Panc1 (cell line): ENCODE measurements at regions not wholly inside any gene's neighbourhood (a gene's known extent, or its start where the extent isn't known, plus 50 kb on each side); places are given as distances from the start of the nearest gene placed in this dataset.

Source experiments
- ATAC-seq: fragments of 200-7000 bp; cut with Tn5 transposase; 2 replicates; pipeline ENCODE4 v1.9.1; 2020; ENCODE audit warnings: mild to moderate bottlenecking, moderate library complexity
- BruUV-seq: library from RNA; stranded (reverse); fragments of 400-500 nt; replicated peaks from 2 replicates; lab custom pipeline; 2021; lab: Mats Ljungman, UMichigan
- CTCF ChIA-PET: fragments of 300-600 bp; sonication (Branson Sonifier 250); formaldehyde crosslinking; loops from one replicate; lab custom pipeline; 2022; ENCODE audit warnings: antibody characterized with exemption; lab: Charles Lee
- POLR2A ChIA-PET: fragments of 300-600 bp; sonication (Branson Sonifier 250); formaldehyde crosslinking; loops from one replicate; lab custom pipeline; 2022; ENCODE audit warnings: antibody characterized with exemption; lab: Charles Lee
- DNase-seq: peaks from one replicate; pipeline ENCODE4 v3.0.0-alpha.2; 2010; ENCODE audit warnings: low read depth, low spot score
- H3K27ac ChIP-seq: 2 replicates; pipeline ENCODE4 v1.5.1; 2011; ENCODE audit warnings: mild to moderate bottlenecking, low read length, inconsistent platforms
- H3K27me3 ChIP-seq: fragments of 200-500 bp; sonication (Bioruptor generic); 2 replicates; pipeline ENCODE4 v1.6.0; 2014; ENCODE audit warnings: low read length, inconsistent platforms; ENCODE audit not compliant: control insufficient read depth, insufficient read depth
- H3K36me3 ChIP-seq: fragments of 200-500 bp; sonication (Bioruptor generic); 2 replicates; pipeline ENCODE4 v1.5.1; 2014; ENCODE audit warnings: inconsistent platforms, mild to moderate bottlenecking, low read length, moderate library complexity; ENCODE audit not compliant: control insufficient read depth, insufficient read depth
- H3K4me1 ChIP-seq: 2 replicates; pipeline ENCODE4 v1.5.1; 2011; ENCODE audit warnings: inconsistent platforms, mild to moderate bottlenecking, low read length, moderate library complexity; ENCODE audit not compliant: control insufficient read depth, insufficient read depth
- H3K4me3 ChIP-seq, 2 experiments: 2 replicates each; pipeline ENCODE4 v1.5.1; 2011 to 2012; ENCODE audit warnings: low read depth in 2 of 2, low read length in 2 of 2, mild to moderate bottlenecking in 2 of 2, inconsistent platforms in 1 of 2, moderate library complexity in 1 of 2
- H3K9me3 ChIP-seq: fragments of 200-500 bp; sonication (Bioruptor generic); 2 replicates; pipeline ENCODE4 v1.5.1; 2014; ENCODE audit warnings: low read depth, mild to moderate bottlenecking, inconsistent platforms, low read length, moderate library complexity; ENCODE audit not compliant: control insufficient read depth, insufficient read depth
- CTCF ChIP-seq: fragments of 450-650 bp; IDR thresholded peaks from 2 replicates; pipeline ENCODE4 v1.5.1; 2017; ENCODE audit warnings: mild to moderate bottlenecking
- POLR2AphosphoS5 ChIP-seq: IDR thresholded peaks from 2 replicates; pipeline ENCODE4 v1.6.1; 2012; ENCODE audit warnings: mild to moderate bottlenecking, low read depth, low read length, moderate library complexity
- REST ChIP-seq, 2 experiments: IDR thresholded peaks; 2 replicates each; pipeline ENCODE4 v1.6.1; 2011 to 2012; ENCODE audit warnings: low read depth in 2 of 2, control low read depth in 1 of 2, low read length in 1 of 2, mild to moderate bottlenecking in 1 of 2, moderate library complexity in 1 of 2; ENCODE audit not compliant: insufficient read depth in 1 of 2
- SIN3A ChIP-seq: IDR thresholded peaks from 2 replicates; pipeline ENCODE4 v1.6.1; 2012; ENCODE audit warnings: low read depth, mild to moderate bottlenecking, low read length, moderate library complexity, borderline replicate concordance; ENCODE audit not compliant: insufficient read depth
- TCF7L2 ChIP-seq: IDR thresholded peaks from 2 replicates; pipeline ENCODE4 v1.6.1; 2011; ENCODE audit warnings: mild to moderate bottlenecking, low read depth, low read length, inconsistent platforms
- in situ Hi-C: cut with HindIII; loops from 2 replicates; pipeline ENCODE4 v1.10.0; 2016; ENCODE audit warnings: low sequenced_read_pairs, low pct_unique_long_range_greater_than_20kb
- intact Hi-C: fragments of 100-400 bp; cut with micrococcal nuclease; formaldehyde crosslinking; loops from one replicate; pipeline ENCODE4 v1.10.0; 2022; ENCODE audit not compliant: unreplicated experiment

GRCh38 chr3:127477396-127477795 is 113.1 kb downstream of the TPRA1 start:
- H3K36me3 ChIP-seq = no peaks in the 10 kb centered on the region
- H3K27ac ChIP-seq = no peak overlapping the region
- H3K27me3 ChIP-seq = peaks cover 5% of the 10 kb centered on the region; the same call in 1 of the 2 replicates
- intact Hi-C loops = no loop called here
- no peaks in the 10 kb centered on the region for H3K9me3 ChIP-seq
- in situ Hi-C loops = no loop called here
- POLR2A ChIA-PET = no interaction called here
- H3K4me1 ChIP-seq = no peaks in the 10 kb centered on the region
- TF ChIP-seq REST (IDR thresholded peaks at IDR 0.05; ENCODE audit: insufficient read depth in 1 of 2, low read depth in 2 of 2, low read length in 1 of 2) (no peak), POLR2AphosphoS5 (no peak), CTCF (no peak), TCF7L2 (no peak), SIN3A (no peak)
- DNase-seq (no peak), ATAC-seq (no peak)
- no peak overlapping the region for H3K4me3 ChIP-seq
- CTCF ChIA-PET = no interaction called here
- BruUV-seq = no TSS peak

- no peak overlapping the region for H3K4me3 ChIP-seq
- TF ChIP-seq REST (IDR thresholded peaks at IDR 0.05; ENCODE audit: insufficient read depth in 1 of 2, low read depth in 2 of 2, low read length in 1 of 2) (no peak), SIN3A (no peak), CTCF (no peak), TCF7L2 (no peak), POLR2AphosphoS5 (no peak)
- H3K36me3 ChIP-seq = no peaks in the 10 kb centered on the region
- BruUV-seq = no TSS peak
- in situ Hi-C loops = no loop called here
- no peak for DNase-seq
- no peak overlapping the region for H3K27ac ChIP-seq
- intact Hi-C loops = no loop called here
- no peaks in the 10 kb centered on the region for H3K4me1 ChIP-seq
- no peak for ATAC-seq
- CTCF ChIA-PET = no interaction called here
- no peaks in the 10 kb centered on the region for H3K9me3 ChIP-seq
- H3K27me3 ChIP-seq = peaks cover 5% of the 10 kb centered on the region; the same call in 1 of the 2 replicates
- POLR2A ChIA-PET = no interaction called here
These were observed 113.6 kb downstream of the TPRA1 start for GRCh38 chr3:127476936-127477335.
